Cardiac muscle cell (in vitro differentiated cells and primary cell): ENCODE measurements at regions not wholly inside any gene's neighbourhood (a gene's known extent, or its start where the extent isn't known, plus 50 kb on each side); places are given as distances from the start of the nearest gene placed in this dataset.

Experiments used
- DNase-seq, 2 donors: peaks; one replicate each; pipeline versions ENCODE4 v3.0.0 to v3.0.0-alpha.2; 2010 to 2017; ENCODE audit warnings: low read depth in 1 of 2, low spot score in 1 of 2
- H3K27ac ChIP-seq: fragments of 200-600 bp; sonication (generic); 2 replicates; pipeline ENCODE4 v1.5.1; 2016
- H3K27me3 ChIP-seq: fragments of 200-600 bp; sonication (generic); 2 replicates; pipeline ENCODE4 v1.6.0; 2016; ENCODE audit warnings: control low read depth
- H3K36me3 ChIP-seq: fragments of 200-600 bp; sonication (generic); 2 replicates; pipeline ENCODE4 v1.5.1; 2016; ENCODE audit warnings: control low read depth
- H3K4me1 ChIP-seq: fragments of 200-600 bp; sonication (generic); 2 replicates; pipeline ENCODE4 v1.8.1; 2017; ENCODE audit warnings: low read depth, mild to moderate bottlenecking, mixed run types
- H3K4me3 ChIP-seq: fragments of 200-600 bp; sonication (generic); 2 replicates; pipeline ENCODE4 v1.5.1; 2016; ENCODE audit warnings: mild to moderate bottlenecking
- H3K9me3 ChIP-seq: fragments of 200-600 bp; sonication (generic); 2 replicates; pipeline ENCODE4 v1.5.1; 2017; ENCODE audit warnings: low read depth, mild to moderate bottlenecking, control low read depth
- CTCF ChIP-seq: IDR thresholded peaks from 2 replicates; pipeline ENCODE4 v1.5.1; 2012; ENCODE audit warnings: low read depth, mild to moderate bottlenecking, low read length

GRCh38 chr12:13744561-13744960 lies 236.8 kb downstream of the GRIN2B start:
- H3K9me3 ChIP-seq, result no peaks in the 10 kb centered on the region
- H3K27ac ChIP-seq, result no peak overlapping the region
- H3K4me1 ChIP-seq, result peaks cover 15% of the 10 kb centered on the region
- no peak for TF ChIP-seq CTCF
- no peak overlapping the region for H3K4me3 ChIP-seq
- H3K27me3 ChIP-seq, result no peaks in the 10 kb centered on the region
- no peak for DNase-seq
- H3K36me3 ChIP-seq, result no peaks in the 10 kb centered on the region

GRCh38 chr12:13740149-13740545 lies 241.3 kb downstream of the GRIN2B start:
- H3K36me3 ChIP-seq, result no peaks in the 10 kb centered on the region
- H3K4me1 ChIP-seq, result peaks cover 8% of the 10 kb centered on the region
- DNase-seq, result no peak
- no peaks in the 10 kb centered on the region for H3K27me3 ChIP-seq
- no peak for TF ChIP-seq CTCF
- H3K4me3 ChIP-seq, result no peak overlapping the region
- H3K9me3 ChIP-seq, result no peaks in the 10 kb centered on the region
- no peak overlapping the region for H3K27ac ChIP-seq

GRCh38 chr12:13735734-13736133 lies 245.7 kb downstream of the GRIN2B start:
- H3K4me3 ChIP-seq, result no peak overlapping the region
- H3K9me3 ChIP-seq, result no peaks in the 10 kb centered on the region
- DNase-seq, result no peak
- no peak overlapping the region for H3K27ac ChIP-seq
- no peaks in the 10 kb centered on the region for H3K27me3 ChIP-seq
- peaks cover 8% of the 10 kb centered on the region for H3K4me1 ChIP-seq
- TF ChIP-seq CTCF, result no peak
- no peaks in the 10 kb centered on the region for H3K36me3 ChIP-seq

GRCh38 chr12:13734584-13735152 lies 246.7 kb downstream of the GRIN2B start:
- Histone ChIP-seq H3K27ac (no peak overlapping the region), H3K36me3 (no peaks in the 10 kb centered on the region), H3K4me3 (no peak overlapping the region), H3K27me3 (no peaks in the 10 kb centered on the region), H3K4me1 (no peaks in the 10 kb centered on the region), H3K9me3 (no peaks in the 10 kb centered on the region)
- no peak for TF ChIP-seq CTCF
- no peak for DNase-seq

- Histone ChIP-seq H3K4me3 (no peak overlapping the region), H3K27ac (no peak overlapping the region), H3K27me3 (peaks cover 7% of the 10 kb centered on the region), H3K4me1 (no peaks in the 10 kb centered on the region), H3K9me3 (no peaks in the 10 kb centered on the region), H3K36me3 (no peaks in the 10 kb centered on the region)
- TF ChIP-seq CTCF, result no peak
- DNase-seq, result no peak
These were observed 253.7 kb downstream of the GRIN2B start for GRCh38 chr12:13727707-13728195.

- Histone ChIP-seq H3K27ac (no peak overlapping the region), H3K36me3 (no peaks in the 10 kb centered on the region), H3K9me3 (no peaks in the 10 kb centered on the region), H3K4me3 (no peak overlapping the region), H3K27me3 (peaks cover 15% of the 10 kb centered on the region), H3K4me1 (no peaks in the 10 kb centered on the region)
- TF ChIP-seq CTCF, result no peak
- no peak for DNase-seq
These were observed 256.4 kb downstream of the GRIN2B start for GRCh38 chr12:13725049-13725448.
